B cell (primary cell): ENCODE measurements at regions not wholly inside any gene's neighbourhood (a gene's known extent, or its start where the extent isn't known, plus 50 kb on each side); places are given as distances from the start of the nearest gene placed in this dataset. TPM values are rescaled to one million over a fixed set of nuclear protein-coding genes. Genes with fewer than 3 reads are reported as not detected.

Experiments
- small RNA-seq: library from RNA; depleted of rRNA; stranded (forward); fragments of <200 nt; gene quantifications from one replicate; pipeline ENCODE3, GENCODE V24; 2012; ENCODE audit warnings: low replicate concordance, low read depth; ENCODE audit not compliant: insufficient read length

Small RNA genes lying in the stretch of these regions (small RNA-seq; reads per million reads assigned to genes)
- not detected for gene RF00019
